ENCODE measurements at regions not wholly inside any gene's neighbourhood (a gene's known extent, or its start where the extent isn't known, plus 50 kb on each side); places are given as distances from the start of the nearest gene placed in this dataset.

DNA sequence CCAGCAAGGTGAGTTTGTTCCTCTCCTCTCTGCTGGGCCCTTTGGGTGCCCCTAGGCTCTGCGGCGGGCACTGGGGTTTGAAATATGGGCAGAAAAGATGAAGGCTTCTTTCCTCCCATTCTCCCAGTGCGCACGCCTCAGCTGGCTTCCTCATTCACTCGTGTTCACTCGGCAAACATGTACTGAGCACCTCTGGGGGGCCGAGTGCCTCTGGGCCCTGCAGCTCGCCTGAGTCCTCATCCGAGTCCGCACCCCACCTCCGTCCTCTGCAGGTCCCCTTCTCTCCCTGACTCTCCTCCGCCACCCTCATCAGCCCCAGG is 98.5 kb upstream of the RUNX3 start:
- no peak overlapping the region for H3K4me3 ChIP-seq (ENCODE audit: low read depth in 2 of 2, low read length in 2 of 2)
- DNase-seq (ENCODE audit: low read depth, low spot score) = no peak
- no peaks in the 10 kb centered on the region for H3K36me3 ChIP-seq (ENCODE audit: control insufficient read depth, insufficient read depth, low read length)
- no peak overlapping the region for H3K27ac ChIP-seq (ENCODE audit: low read length)
- H3K27me3 ChIP-seq (ENCODE audit: control insufficient read depth, insufficient read depth, low read length) = no peaks in the 10 kb centered on the region
- H3K4me1 ChIP-seq (ENCODE audit: control insufficient read depth, insufficient read depth, low read length) = no peaks in the 10 kb centered on the region
- H3K9me3 ChIP-seq (ENCODE audit: control insufficient read depth, insufficient read depth, low read depth, low read length) = no peaks in the 10 kb centered on the region
- CTCF ChIA-PET = no interaction called here
- intact Hi-C loops (cut with micrococcal nuclease; ENCODE audit: unreplicated experiment) = no loop called here
- BruUV-seq (replicated peaks) = no TSS peak
- POLR2A ChIA-PET = no interaction called here
- ATAC-seq = no peak
- in situ Hi-C loops (cut with HindIII; ENCODE audit: low pct_unique_long_range_greater_than_20kb, low sequenced_read_pairs) = no loop called here
- TF ChIP-seq POLR2AphosphoS5 (IDR thresholded peaks at IDR 0.05; ENCODE audit: low read depth, low read length) (no peak), TCF7L2 (IDR thresholded peaks at IDR 0.05; ENCODE audit: low read depth, low read length) (no peak), SIN3A (IDR thresholded peaks at IDR 0.05; ENCODE audit: borderline replicate concordance, insufficient read depth, low read depth, low read length) (no peak)
- TF ChIP-seq, protein P1, sequence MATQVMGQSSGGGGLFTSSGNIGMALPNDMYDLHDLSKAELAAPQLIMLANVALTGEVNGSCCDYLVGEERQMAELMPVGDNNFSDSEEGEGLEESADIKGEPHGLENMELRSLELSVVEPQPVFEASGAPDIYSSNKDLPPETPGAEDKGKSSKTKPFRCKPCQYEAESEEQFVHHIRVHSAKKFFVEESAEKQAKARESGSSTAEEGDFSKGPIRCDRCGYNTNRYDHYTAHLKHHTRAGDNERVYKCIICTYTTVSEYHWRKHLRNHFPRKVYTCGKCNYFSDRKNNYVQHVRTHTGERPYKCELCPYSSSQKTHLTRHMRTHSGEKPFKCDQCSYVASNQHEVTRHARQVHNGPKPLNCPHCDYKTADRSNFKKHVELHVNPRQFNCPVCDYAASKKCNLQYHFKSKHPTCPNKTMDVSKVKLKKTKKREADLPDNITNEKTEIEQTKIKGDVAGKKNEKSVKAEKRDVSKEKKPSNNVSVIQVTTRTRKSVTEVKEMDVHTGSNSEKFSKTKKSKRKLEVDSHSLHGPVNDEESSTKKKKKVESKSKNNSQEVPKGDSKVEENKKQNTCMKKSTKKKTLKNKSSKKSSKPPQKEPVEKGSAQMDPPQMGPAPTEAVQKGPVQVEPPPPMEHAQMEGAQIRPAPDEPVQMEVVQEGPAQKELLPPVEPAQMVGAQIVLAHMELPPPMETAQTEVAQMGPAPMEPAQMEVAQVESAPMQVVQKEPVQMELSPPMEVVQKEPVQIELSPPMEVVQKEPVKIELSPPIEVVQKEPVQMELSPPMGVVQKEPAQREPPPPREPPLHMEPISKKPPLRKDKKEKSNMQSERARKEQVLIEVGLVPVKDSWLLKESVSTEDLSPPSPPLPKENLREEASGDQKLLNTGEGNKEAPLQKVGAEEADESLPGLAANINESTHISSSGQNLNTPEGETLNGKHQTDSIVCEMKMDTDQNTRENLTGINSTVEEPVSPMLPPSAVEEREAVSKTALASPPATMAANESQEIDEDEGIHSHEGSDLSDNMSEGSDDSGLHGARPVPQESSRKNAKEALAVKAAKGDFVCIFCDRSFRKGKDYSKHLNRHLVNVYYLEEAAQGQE (IDR thresholded peaks at IDR 0.05; ENCODE audit: insufficient read depth in 1 of 2, low read depth in 2 of 2, low read length in 1 of 2) = no peak
- TF ChIP-seq, protein P2, sequence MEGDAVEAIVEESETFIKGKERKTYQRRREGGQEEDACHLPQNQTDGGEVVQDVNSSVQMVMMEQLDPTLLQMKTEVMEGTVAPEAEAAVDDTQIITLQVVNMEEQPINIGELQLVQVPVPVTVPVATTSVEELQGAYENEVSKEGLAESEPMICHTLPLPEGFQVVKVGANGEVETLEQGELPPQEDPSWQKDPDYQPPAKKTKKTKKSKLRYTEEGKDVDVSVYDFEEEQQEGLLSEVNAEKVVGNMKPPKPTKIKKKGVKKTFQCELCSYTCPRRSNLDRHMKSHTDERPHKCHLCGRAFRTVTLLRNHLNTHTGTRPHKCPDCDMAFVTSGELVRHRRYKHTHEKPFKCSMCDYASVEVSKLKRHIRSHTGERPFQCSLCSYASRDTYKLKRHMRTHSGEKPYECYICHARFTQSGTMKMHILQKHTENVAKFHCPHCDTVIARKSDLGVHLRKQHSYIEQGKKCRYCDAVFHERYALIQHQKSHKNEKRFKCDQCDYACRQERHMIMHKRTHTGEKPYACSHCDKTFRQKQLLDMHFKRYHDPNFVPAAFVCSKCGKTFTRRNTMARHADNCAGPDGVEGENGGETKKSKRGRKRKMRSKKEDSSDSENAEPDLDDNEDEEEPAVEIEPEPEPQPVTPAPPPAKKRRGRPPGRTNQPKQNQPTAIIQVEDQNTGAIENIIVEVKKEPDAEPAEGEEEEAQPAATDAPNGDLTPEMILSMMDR (IDR thresholded peaks at IDR 0.05) = no peak

DNA sequence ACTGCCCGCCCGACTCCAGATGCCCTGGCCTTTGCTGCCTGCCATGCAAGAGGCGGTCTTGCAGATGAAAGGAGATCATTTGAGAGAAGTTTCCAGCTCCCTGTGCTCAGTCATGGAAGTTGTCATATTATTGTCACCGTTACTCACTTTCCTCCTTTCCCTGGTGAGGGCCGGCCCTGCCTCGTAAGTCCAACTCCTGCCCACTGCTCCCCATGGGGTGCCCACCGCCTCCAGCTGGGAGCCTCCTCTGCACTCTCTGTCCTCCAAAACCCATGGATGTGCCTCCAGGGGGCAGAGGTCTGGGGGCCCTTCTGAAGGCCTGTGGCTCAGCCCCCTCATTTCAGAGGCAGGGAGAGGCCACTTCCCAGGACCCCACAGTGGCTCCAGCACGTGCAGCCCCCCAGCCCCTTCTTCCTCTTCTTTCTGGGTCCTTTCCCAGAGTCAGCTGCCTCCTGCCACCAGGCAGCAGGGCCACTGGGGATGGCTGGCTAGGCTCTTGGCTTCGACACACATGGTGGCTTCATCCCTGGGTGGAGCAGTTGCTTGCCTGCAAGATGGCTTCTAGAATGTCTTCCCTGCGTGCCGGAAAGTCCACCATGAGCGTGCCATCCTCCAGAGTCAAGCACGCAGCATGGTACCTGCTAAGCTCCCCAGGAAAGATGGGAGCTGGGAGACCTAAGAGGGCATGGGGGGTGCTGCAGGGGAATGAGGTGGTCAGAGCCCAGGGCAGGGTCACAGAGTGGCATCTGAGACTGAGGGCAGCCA is 97.9 kb upstream of the RUNX3 start:
- BruUV-seq (replicated peaks) = no TSS peak
- Histone ChIP-seq H3K27me3 (ENCODE audit: control insufficient read depth, insufficient read depth, low read length) (no peaks in the 10 kb centered on the region), H3K27ac (ENCODE audit: low read length) (no peak overlapping the region), H3K9me3 (ENCODE audit: control insufficient read depth, insufficient read depth, low read depth, low read length) (no peaks in the 10 kb centered on the region), H3K36me3 (ENCODE audit: control insufficient read depth, insufficient read depth, low read length) (no peaks in the 10 kb centered on the region), H3K4me1 (ENCODE audit: control insufficient read depth, insufficient read depth, low read length) (peaks cover under 1% of the 10 kb centered on the region), H3K4me3 (ENCODE audit: low read depth in 2 of 2, low read length in 2 of 2) (no peak overlapping the region)
- no peak for ATAC-seq
- TF ChIP-seq SIN3A (IDR thresholded peaks at IDR 0.05; ENCODE audit: borderline replicate concordance, insufficient read depth, low read depth, low read length) (no peak), POLR2AphosphoS5 (IDR thresholded peaks at IDR 0.05; ENCODE audit: low read depth, low read length) (no peak), TCF7L2 (IDR thresholded peaks at IDR 0.05; ENCODE audit: low read depth, low read length) (no peak)
- TF ChIP-seq, protein P2 (IDR thresholded peaks at IDR 0.05) = no peak
- TF ChIP-seq, protein P1 (IDR thresholded peaks at IDR 0.05; ENCODE audit: insufficient read depth in 1 of 2, low read depth in 2 of 2, low read length in 1 of 2) = no peak
- ChIA-PET POLR2A (no interaction called here), CTCF (no interaction called here)
- DNase-seq (ENCODE audit: low read depth, low spot score) = no peak
- in situ Hi-C loops (cut with HindIII; ENCODE audit: low pct_unique_long_range_greater_than_20kb, low sequenced_read_pairs) = no loop called here
- intact Hi-C loops (cut with micrococcal nuclease; ENCODE audit: unreplicated experiment) = no loop called here
